ENCODE measurements at regions not wholly inside any gene's neighbourhood (a gene's known extent, or its start where the extent isn't known, plus 50 kb on each side); places are given as distances from the start of the nearest gene placed in this dataset.

GRCh38 chr3:177842302-177842701, 645.0 kb upstream of the TBL1XR1 start (continued):
- TF ChIP-seq RAD21 (IDR thresholded peaks at IDR 0.05 in 1 of 2, conservative IDR thresholded peaks at IDR 0.05 in 1 of 2; ENCODE audit: low read depth in 2 of 2, low read length in 2 of 2) (no peak), TEAD4 (IDR thresholded peaks at IDR 0.05; ENCODE audit: low read depth, low read length) (no peak), USF2 (IDR thresholded peaks at IDR 0.05; ENCODE audit: low read length) (no peak)
